H1 (cell line): ENCODE measurements at regions not wholly inside any gene's neighbourhood (a gene's known extent, or its start where the extent isn't known, plus 50 kb on each side); places are given as distances from the start of the nearest gene placed in this dataset.

Experiments
- HDAC2 ChIP-seq, 2 experiments: fragments of 300-600 bp in 1 of 2; sonication (generic) in 1 of 2; IDR thresholded peaks; 2 replicates each; pipeline ENCODE4 v1.6.1; 2011 to 2012; ENCODE audit warnings: low read depth in 2 of 2, low read length in 2 of 2, mild to moderate bottlenecking in 2 of 2, moderate library complexity in 2 of 2, borderline replicate concordance in 1 of 2, inconsistent platforms in 1 of 2
- JUN ChIP-seq: IDR thresholded peaks from 2 replicates; pipeline ENCODE4 v1.6.1; 2011; ENCODE audit warnings: low read depth, mild to moderate bottlenecking, improper control_type of control experiment, low read length
- KDM1A ChIP-seq: fragments of 200-600, 300-600 bp; sonication (generic); IDR thresholded peaks from 2 replicates; pipeline ENCODE4 v1.7.1; 2016; ENCODE audit warnings: mild to moderate bottlenecking, low read length, borderline replicate concordance
- KDM5A ChIP-seq: fragments of 200-600 bp; IDR thresholded peaks from 2 replicates; pipeline ENCODE4 v1.7.1; 2012; ENCODE audit warnings: mild to moderate bottlenecking, low read length, inconsistent platforms, mixed read lengths
- MAFK ChIP-seq: IDR thresholded peaks from 2 replicates; pipeline ENCODE4 v1.6.1; 2012; ENCODE audit warnings: low read depth, mild to moderate bottlenecking, improper control_type of control experiment, low read length
- RBBP5 ChIP-seq: IDR thresholded peaks from 2 replicates; pipeline ENCODE4 v1.7.1; 2012; ENCODE audit warnings: low read depth, mild to moderate bottlenecking, inconsistent platforms, low read length, moderate library complexity, borderline replicate concordance
- SP4 ChIP-seq: IDR thresholded peaks from 2 replicates; pipeline ENCODE4 v1.6.1; 2012; ENCODE audit warnings: low read length, inconsistent platforms
- SRF ChIP-seq: IDR thresholded peaks from 2 replicates; pipeline ENCODE4 v1.6.1; 2011; ENCODE audit warnings: mild to moderate bottlenecking, low read depth, low read length, moderate library complexity
- SUZ12 ChIP-seq: fragments of 200-600 bp; sonication (generic); IDR thresholded peaks from 2 replicates; pipeline ENCODE4 v1.6.1; 2012; ENCODE audit warnings: mild to moderate bottlenecking, inconsistent platforms, low read length, moderate library complexity, mixed read lengths
- TF ChIP-seq, protein P1 (sequence below): IDR thresholded peaks from 2 replicates; pipeline ENCODE4 v1.6.1; 2011; ENCODE audit warnings: low read length, improper control_type of control experiment

- TF ChIP-seq, protein P1, sequence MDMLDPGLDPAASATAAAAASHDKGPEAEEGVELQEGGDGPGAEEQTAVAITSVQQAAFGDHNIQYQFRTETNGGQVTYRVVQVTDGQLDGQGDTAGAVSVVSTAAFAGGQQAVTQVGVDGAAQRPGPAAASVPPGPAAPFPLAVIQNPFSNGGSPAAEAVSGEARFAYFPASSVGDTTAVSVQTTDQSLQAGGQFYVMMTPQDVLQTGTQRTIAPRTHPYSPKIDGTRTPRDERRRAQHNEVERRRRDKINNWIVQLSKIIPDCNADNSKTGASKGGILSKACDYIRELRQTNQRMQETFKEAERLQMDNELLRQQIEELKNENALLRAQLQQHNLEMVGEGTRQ = no peak
- TF ChIP-seq KDM1A = no peak
- no peak for TF ChIP-seq SUZ12
- no peak for TF ChIP-seq JUN
- TF ChIP-seq RBBP5 = no peak
- no peak for TF ChIP-seq SP4
- TF ChIP-seq KDM5A = no peak
- no peak for TF ChIP-seq HDAC2 (IDR thresholded peaks at IDR 0.05; ENCODE audit: borderline replicate concordance in 1 of 2, low read depth in 2 of 2, low read length in 2 of 2)
- no peak for TF ChIP-seq MAFK
- TF ChIP-seq SRF = no peak
These were observed 81.1 kb upstream of the ADAMTS19 start (continued) for GRCh38 chr5:129378961-129379360.
